NCI-H1930 (cell line): ENCODE measurements at regions not wholly inside any gene's neighbourhood (a gene's known extent, or its start where the extent isn't known, plus 50 kb on each side); places are given as distances from the start of the nearest gene placed in this dataset.
"Not testable (repeated sequence)": the region's sequence is repeated elsewhere in the genome, so short reads cannot be mapped to it uniquely, and the experiment has no call there.

Experiments used
- DNase-seq, 2 experiments: peaks; one replicate each; lab custom pipeline; 2025; lab: John Stamatoyannopoulos, UW

GRCh38 chr3:139134678-139135372, 90.1 kb upstream of the PRR23C start:
- no peak for DNase-seq

GRCh38 chr3:139135657-139136056, 91.0 kb upstream of the PRR23C start:
- no peak for DNase-seq

- DNase-seq, result no peak
These were observed 91.9 kb upstream of the PRR23C start for GRCh38 chr3:139136469-139137202.

GRCh38 chr3:139140553-139140952, 95.9 kb upstream of the PRR23C start:
- DNase-seq, result no peak

- DNase-seq, result not testable (repeated sequence)
These were observed 101.3 kb upstream of the PRR23C start for GRCh38 chr3:139145980-139146379.

- no peak for DNase-seq
These were observed 106.8 kb upstream of the PRR23C start for GRCh38 chr3:139151530-139151929.

- DNase-seq, result not testable (repeated sequence)
These were observed 108.7 kb upstream of the PRR23C start for GRCh38 chr3:139153434-139153833.

GRCh38 chr3:139157161-139157932, 112.7 kb upstream of the PRR23C start:
- no peak for DNase-seq

- no peak for DNase-seq
These were observed 114.7 kb upstream of the PRR23C start for GRCh38 chr3:139159356-139159755.

GRCh38 chr3:139173372-139174108, 128.8 kb upstream of the PRR23C start:
- no peak for DNase-seq

GRCh38 chr3:139180489-139180888, 135.8 kb upstream of the PRR23C start:
- DNase-seq, result no peak

GRCh38 chr3:139182143-139182542, 137.5 kb upstream of the PRR23C start:
- DNase-seq, result no peak

GRCh38 chr3:139182598-139182997, 137.9 kb upstream of the PRR23C start:
- DNase-seq, result no peak

GRCh38 chr3:139185527-139185926, 140.8 kb upstream of the PRR23C start:
- no peak for DNase-seq

GRCh38 chr3:139187154-139187553, 142.5 kb upstream of the PRR23C start:
- no peak for DNase-seq

GRCh38 chr3:139187648-139188047, 143.0 kb upstream of the PRR23C start:
- no peak for DNase-seq

- DNase-seq, result no peak
These were observed 145.3 kb upstream of the PRR23C start for GRCh38 chr3:139189943-139190342.

- not testable (repeated sequence) for DNase-seq
These were observed 149.4 kb upstream of the MRPS22 start for GRCh38 chr3:139194421-139194820.

GRCh38 chr3:139196146-139196545, 147.7 kb upstream of the MRPS22 start:
- not testable (repeated sequence) for DNase-seq

GRCh38 chr3:139197251-139197650, 146.6 kb upstream of the MRPS22 start:
- DNase-seq, result no peak

- no peak for DNase-seq
These were observed 145.6 kb upstream of the MRPS22 start for GRCh38 chr3:139198186-139198585.

GRCh38 chr3:139198929-139199328, 144.9 kb upstream of the MRPS22 start:
- no peak for DNase-seq
